Pons (tissue), 1 donor: ENCODE measurements at regions not wholly inside any gene's neighbourhood (a gene's known extent, or its start where the extent isn't known, plus 50 kb on each side); places are given as distances from the start of the nearest gene placed in this dataset.

Source experiments
- DNase-seq: peaks from one replicate; pipeline ENCODE4 v3.0.0-alpha.2; 2016; ENCODE audit warnings: low spot score

DNA sequence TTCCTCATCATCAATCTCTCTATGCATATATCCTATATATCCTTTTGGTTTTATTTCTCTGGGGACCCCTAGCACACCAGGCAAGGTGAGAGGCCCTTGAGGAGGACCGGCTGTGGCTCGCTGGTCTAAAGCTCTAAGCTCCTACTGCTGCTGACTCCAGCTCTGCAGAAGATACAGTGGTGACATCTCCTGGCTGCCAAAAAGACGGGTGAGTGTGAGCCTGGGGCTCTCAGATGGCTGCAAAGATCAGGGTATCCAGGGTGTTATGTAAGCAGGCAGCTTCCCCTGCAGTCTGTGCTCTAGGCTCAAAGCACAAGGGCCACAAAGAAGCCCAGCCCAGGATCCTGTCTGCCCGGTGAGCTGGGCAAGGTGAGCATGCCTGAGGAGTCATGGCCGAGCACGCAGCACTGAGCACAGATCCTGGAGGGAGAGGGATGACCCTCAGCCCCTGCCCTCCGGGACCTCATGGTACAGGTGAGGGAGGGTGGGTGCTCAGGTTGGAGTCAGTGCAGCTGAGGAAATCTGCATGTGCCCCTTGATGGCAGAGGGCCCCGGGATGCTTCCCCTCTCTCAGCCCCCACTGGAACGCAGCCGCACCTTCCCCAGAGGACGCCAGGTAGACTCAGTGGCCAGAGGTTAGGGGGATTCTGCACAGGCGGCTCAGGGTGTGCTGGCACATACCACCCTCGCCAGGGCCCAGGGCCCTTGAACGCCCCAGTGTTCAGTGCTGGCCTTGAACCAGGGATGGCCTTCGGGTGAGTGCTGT lies 95.4 kb upstream of the INSIG1 start:
- no peak for DNase-seq

DNA sequence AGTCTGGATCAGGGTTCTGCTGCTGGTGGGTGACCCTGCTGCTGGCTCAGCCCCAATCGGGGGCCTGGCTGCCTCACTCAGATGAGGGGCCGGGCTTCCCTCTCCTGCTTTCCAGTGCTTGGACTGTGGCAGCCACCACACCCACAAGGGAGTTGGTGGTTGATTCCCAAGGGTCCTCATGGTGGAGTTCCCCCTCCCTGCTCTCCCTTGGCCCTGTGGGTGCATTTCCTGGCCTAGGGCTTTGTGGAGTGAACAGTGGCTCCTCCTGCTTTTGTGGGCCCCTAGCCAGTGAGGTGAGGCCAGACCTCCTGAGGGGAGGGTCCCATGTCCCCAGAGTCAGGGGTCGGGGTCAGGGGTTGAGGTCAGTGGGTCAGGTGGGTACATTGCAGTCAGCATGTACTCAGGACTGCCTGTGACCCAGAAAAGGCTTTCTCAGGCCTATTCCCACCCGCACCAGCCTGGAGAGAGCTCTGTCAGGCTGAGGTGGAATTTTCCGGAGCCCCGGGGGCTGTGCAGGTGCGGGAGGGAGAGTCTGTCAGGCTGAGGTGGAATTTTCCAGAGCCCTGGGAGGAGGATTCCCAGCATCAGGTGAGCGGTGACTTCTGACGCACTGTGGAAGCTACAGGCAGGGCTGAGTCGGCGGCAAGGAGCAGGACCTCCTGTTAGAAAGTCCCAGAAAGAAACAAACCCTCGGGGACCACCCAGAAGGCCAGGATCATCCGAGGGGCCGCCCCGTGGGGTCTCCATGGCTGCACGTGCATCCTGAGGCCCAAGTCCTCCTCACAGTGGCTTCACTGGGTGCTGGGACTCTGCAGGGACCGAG lies 94.4 kb upstream of the INSIG1 start:
- no peak for DNase-seq

DNA sequence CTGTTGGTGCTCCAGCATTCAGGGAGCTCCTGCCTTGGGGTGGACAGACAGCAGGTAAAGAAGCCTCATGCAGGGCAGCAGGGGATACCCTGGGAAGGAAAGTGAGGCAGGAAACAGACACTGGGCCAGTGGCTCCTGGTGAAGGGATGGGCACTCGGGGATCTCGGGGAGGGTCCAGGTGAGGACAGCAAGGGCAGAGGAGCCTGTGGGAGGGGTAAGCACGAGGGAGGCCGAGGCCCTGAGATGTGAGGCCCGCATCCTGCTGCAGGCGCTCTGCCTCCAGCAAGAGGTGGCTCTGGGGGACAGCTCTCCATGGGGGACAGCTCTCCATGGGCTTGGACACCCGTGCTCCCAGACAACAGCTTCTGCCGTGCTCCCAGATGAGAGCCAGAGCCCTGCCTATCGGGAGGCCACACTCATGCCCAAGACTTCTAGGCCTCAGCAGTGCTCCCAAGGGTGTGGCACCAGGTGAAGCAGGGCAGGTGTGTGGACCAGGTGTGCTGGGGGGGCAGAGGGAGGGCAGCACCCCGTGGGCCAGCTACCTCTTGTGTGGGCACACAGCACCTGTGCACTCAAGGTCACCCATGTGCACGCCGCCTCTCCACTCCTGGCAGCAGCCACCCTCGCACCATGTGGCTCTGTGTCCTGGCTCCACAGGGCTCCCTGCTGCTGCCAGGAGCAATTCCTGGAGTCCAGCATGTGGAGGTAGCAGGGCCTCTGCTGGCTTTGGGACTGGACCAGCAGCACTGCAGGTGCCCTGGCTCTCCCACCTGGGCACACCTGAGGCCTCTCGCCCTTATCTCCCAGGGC lies 93.6 kb upstream of the INSIG1 start:
- DNase-seq, result no peak

DNA sequence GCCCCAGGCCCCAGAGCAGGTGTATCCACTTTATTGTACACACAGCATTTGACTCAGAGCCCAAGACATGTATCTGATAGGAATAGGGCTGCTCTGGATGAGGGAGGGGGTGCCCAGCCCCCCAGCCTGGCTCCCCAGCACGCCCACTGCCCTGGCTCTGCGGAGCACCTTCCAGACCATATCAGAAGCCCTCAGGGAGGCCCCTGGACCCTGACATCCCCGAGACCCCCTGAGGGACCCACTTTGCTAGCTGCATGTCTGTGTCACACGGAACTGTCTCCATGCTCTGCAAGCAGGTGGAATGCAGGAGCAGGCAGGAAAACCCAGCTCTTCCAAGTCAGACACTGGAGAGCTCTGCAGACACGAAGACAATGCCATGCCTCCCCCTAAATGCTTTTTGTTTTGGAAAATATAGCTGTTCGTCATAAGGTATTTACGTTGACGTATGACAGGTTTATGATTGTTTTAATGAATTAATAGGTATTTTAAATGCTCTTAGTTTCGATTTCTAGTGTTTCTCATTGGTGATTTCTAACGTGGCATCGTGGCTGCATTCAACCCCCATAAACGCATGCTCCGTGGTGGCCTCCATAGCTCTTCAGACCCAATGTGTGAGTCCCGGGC lies 92.8 kb upstream of the INSIG1 start:
- DNase-seq, result no peak

DNA sequence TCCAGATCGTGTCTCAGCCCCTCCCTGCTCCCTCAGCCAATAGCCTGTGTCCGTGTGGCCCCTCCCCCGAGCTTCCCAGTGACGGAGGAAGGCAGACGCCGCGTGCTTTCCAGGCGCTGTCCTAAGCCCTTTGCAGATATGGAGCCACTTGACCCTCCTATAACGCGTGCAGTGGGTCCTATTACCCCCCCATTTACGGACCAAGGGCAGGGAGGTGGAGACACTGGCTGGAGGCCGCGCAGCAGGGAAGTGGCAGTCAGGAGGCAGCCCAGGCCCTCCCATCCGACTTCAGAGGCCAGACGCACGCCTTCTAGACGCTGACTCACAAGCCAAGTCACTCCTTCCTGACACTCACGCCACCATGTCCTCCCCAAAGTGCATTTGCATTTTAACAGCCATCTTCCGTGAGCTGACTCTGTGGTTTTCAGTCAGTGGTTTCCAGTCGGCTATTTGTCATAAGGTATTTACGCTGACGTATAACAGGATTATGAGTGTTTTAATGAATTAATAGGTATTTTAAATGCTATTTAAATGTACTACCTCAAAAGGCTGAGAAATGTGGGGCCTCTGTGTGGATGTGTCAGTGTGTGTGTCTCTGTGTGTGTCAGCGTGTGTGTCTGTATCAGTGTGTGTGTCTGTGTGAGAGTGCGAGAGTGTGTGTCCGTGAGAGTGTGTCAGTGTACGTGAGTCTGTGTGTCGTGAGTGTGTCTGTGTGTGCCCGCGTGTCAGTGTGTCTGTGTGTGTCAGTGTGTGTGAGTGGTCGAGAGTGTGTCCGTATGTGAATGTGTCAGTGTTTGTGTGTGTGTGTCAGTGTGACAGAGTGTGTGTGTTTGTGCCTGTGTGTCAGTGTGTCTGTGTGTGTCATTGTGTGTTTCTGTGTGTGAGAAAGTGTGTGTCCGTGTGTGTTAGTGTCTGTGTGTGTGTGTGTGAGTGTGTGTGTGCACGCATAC lies 92.0 kb upstream of the INSIG1 start:
- peak; percentile 73 for DNase-seq

DNA sequence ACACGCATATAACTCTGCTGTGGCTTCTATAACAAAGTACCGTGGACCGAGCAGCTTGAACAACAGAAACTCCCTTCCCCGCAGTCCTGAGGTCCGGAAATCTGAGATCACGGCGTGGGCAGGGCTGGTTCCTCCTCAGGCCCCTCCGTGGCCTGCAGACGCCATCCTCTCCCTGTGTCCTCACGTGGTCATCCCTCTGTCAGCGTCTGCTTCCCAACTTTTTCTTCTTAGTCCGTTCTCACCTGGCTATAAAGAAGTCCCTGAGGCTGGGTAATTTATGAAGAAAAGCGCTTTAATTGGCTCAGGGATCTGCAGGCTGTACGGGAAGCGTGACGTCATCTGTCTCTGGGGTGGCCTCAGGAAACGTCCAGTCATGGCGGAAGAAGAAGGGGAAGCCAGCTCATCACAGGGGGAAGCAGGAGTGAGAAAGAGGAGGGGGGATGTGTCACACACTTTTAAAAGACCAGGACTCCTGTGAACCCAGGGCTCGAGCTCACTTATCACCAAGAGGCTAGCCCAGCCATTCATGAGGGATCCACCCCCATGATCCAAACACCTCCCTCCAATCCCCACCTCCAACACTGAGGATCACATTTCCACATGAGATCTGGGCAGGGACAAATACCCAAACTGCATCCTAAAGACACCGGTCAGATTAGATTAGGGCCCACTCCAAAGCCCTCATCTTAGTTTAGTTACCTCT lies 91.2 kb upstream of the INSIG1 start:
- peak; percentile 76 for DNase-seq

DNA sequence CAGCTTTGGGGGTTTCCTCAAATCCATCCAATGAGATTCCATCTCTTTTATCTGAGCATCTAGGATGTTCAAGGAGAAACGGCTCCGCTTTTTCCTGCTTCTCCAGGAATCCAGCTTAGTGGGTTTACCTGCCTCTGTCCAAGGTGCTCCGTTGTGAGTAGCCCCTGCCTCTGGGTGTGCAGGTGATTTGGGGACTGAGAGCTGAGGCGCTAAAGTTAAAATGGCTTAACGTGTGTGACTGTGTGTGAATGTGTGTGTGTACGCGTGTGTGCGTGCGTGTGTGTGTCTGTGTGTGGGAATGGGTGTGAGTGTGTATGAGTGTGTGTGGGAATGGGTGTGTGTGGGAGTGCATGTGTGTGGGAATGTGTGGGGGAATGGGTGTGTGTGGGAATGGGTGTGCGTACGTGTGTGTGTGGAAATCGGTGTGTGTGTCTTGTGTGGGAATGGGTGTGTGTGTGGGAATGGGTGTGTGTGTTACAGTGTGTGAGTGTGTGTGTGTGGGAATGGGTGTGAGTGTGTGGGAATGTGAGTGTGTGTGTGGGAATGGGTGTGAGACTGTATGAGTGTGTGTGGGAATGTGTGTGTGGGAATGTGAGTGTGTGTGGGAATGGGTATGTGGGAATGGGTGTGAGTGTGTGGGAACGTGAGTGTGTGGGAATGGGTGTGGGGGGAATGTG lies 90.2 kb upstream of the INSIG1 start:
- DNase-seq, result no peak

DNA sequence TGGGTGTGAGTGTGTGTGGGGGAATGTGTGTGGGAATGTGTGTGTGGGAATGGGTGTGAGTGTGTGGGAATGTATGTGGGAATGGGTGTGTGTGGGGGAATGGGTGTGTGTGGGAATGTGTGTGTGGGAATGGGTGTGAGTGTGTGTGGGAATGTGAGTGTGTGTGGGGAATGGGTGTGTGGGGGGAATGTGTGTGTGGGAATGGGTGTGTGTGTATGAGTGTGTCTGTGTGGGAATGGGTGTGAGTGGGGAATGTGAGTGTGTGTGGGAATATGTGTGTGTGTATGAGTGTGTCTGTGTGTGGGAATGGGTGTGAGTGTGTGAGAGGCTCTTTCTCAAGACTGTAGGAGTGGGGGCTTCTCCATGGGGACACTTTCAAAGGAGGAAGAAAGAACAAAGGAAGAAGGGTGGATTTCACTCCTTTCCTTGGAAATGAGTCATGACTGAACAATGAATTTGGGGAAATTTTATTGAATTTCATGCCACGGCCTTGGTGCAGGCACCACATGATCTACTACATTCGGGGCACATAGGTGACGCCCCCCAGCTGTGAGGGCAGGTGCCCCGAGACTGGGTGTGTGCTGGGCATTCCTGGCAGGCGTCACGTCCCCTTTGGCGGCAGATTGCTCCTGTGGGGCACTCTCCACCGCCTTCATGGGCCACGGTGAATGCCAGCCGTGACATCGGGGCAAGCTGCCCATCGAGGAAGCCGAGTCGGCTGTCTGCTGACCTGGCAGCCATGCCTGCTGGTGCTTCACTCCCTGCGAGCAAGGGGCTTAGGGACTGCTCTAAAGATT lies 88.8 kb upstream of the INSIG1 start:
- DNase-seq, result no peak

DNA sequence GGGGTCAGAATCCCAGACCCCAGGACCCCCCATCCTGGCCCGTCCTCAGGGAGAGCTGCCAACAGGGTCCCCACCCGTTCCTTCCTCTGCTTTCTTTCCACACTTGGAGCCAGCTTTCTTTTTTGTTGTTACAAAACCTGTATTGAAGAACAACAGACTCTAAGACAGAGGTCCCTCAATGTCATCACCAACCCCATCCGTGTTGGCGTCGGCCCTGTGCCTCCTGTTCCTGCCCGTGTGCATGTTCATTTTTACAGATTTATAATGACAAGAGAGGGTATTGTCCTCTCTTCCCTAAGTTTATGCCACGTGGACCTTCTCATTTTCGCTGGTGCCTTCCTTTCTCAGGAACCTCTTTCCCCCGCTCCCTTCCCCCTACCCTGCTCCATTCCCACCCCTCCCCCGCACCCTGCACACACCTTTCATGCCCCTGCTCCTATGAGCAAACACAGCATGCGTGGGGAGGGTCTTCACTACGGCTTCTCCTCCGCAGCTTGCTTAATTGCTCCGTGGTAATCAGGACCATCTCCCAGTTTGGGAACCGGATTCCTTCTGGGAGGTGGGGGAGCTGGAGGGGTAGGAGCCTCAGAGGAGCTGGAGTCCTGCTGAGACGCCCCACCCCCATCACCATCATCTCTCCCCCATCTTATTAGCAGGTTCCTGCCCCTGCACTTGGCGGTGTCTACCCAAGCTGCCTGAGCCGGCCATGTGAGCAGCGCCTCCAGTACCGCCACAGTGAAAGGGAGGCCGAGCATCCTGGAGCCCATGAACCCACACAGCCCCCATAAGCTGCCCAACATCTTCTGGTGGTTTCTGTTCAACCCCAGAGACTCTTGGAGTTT lies 88.0 kb upstream of the INSIG1 start:
- DNase-seq, result no peak

DNA sequence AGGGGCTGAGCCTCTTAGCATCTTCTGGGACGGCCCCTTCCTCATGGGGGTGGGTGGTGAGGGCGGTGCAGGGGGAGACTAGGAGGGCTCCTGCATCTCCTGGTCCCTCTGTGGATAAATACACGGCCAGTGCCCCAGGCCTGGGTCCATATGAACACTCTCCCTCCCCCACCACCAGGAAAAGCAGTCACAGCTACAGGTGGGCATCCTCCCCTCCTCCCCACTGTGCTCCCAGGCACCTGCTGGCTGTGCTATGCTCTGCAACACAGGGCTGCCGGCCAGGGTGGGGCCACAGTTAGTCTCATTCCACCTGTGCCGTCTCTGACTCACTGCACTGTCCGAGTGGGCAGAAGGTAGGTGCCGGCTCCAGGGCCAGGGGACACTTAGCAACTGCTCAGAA lies 87.3 kb upstream of the INSIG1 start:
- DNase-seq, result no peak

DNA sequence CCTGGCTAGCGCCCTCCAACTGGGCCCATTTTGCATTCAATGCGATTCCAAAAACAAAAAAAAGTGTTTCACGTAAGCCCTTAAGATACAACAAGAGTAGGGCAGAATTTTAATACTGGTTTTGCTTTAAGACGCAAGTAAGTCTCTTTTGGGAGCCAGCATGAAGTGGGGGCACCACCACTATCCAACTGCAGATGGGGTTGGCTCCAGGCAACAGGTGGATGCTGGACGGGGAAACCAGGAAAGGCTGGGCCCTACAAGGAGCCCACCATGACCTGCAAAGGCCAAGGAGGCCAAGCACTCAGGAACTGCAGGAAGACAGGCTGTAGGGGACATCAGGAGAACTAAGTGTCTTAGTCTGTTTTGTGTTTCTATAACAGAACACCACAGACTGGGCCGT lies 86.5 kb upstream of the INSIG1 start:
- no peak for DNase-seq

DNA sequence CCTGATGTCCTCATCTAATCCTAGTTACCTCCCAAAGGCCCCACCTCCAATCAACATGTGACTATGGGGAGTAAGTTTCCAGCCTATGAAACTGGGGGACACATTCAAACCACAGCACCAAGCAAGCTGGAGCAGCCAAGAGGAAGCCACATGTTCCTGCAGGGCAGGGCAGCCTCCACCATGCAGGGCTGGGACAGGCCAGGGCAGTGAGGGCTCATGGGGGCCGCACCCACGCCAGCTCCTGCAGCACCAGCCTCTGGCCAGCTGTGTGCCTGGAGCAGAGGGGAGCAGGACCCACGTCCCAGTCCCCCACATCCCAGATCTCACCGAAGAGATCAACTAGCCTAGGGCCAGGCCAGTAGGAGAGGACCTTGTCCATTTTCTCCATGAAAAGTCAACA lies 85.9 kb upstream of the INSIG1 start:
- no peak for DNase-seq

DNA sequence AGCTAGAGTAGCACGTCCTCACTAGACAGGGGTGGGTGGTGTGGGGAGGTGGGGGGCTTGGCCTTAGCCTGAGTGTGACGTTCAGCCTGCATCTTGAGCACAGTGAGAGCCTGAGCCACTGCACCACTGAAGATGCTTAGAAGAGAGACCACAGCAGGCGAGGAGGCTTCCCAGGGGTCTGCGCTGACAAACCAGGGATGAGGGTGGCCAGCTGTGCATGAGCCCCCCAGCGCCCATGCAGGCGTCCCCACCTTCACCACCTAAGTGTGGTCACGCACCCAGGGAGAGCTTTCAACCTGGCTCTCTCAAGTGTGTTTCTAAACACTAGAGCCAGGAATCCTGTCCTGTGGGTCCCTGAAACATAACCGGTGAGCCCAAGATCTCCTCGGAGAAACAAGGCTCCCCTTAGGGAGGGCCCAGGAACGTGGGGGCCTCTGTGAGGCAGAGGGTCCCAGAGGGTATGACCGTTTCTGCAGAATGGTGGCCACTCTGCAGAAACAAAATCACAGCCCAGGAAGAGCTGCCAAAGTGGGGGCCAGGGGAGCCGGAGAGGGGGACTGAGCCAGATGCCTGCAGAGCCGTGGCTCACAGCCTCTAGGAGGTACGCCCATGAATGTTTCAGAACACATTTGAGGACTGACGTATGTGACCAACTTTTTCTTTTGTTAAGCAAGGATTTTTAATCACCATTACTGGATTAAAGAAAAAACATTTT lies 85.2 kb upstream of the INSIG1 start:
- DNase-seq, result no peak

DNA sequence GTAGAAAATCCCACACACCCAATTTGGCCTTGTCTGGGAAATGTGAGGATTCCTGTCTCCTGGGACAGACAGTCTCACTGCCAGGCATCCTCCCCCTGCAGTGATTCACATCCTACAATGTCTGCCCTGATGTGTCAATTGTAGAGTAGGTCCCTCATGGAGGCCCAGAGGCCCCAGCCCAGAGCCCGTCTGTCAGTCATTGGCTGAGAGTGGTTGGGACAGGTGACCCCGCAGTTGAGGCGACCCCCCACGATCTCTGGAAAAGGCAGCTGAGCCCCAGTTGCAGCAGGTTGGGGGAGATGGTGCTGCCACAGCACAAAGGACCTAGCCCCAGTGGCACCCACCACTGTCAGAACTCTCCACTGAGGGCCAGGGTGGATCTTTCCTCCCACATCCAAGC lies 84.3 kb upstream of the INSIG1 start:
- DNase-seq, result no peak

DNA sequence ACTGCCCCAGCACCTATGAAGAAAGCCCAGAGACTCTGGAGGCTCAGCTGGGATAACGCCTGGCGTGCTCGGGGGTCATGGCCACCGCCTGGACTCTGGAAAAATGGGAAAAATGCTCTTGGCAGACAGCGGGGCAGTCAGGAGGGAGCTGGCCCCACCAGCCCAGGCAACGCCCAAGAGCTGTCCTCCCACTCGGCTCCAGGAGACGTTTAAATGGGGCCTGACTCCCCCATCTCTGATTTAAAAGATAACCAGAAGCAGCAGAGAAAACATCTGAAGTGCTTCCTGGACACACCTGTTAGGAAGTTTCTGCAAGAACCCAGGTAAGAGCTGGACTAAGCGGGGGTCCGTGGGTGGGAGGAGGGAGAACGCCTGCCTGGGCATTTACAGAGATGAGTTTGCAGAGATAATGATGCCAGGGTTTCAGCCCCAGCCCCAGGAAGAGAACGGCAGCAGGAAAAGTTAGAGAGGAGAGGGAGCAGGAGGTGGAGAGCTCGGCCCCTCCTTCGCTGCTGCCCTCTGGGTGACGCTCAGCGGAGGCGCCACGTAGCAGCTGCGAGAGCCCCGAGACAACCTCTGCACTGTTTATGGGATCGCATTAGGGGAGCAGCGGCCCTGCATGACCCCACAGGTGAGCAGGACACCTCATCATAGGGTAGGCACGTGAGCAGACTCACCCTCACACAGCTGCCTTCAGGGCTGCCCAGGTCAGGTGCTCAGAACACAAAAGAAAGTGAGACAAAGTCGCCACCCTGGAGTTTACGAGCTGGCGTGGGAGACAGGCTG lies 83.5 kb upstream of the INSIG1 start:
- DNase-seq, result no peak

DNA sequence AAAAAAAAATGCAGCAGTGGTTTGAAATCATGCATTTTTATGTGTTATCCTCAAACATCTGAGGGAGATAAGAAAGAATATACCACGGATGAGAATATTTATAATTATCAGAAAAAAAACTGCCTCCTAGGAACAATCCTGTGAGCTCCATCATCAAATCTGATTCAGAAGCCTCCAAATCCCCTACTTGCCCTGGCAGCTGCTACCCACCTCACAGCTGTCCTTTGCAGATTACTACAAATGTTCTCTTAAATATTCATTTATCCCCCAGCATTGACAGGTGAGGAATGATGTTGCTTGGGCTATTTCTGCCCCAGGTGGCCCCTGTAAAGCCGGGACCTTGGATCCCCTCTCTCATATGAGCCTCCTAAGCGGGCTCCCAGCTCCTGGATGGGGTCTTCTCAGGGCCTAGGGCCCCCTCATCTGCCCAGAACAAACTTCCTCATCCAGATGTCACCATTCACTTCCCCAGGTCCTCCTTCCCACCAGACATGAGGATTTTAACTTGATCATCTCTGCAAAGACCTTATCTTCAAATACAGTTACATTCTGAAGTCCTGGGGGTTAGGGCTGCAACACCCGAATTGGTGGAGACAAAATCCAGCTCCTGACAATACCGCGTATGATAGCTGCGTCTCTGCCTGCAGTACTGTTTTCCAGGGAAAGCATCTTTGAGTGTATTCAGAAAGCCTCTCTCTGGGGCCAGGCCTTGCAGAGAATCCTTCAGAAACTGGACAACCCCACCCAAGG lies 81.9 kb upstream of the INSIG1 start:
- no peak for DNase-seq
